ENCODE measurements at regions not wholly inside any gene's neighbourhood (a gene's known extent, or its start where the extent isn't known, plus 50 kb on each side); places are given as distances from the start of the nearest gene placed in this dataset.

GRCh38 chr4:180811556-180811955, 1431.6 kb upstream of the TENM3 start:
- Histone ChIP-seq H3K4me3 (replicated peaks; ENCODE audit: insufficient read depth, low read length) (no peak overlapping the region), H3K27ac (replicated peaks) (no peak overlapping the region), H3K27me3 (ENCODE audit: insufficient read depth, poor library complexity, severe bottlenecking) (no peaks in the 10 kb centered on the region)
- no peak for TF ChIP-seq POLR2AphosphoS5 (IDR thresholded peaks at IDR 0.05; ENCODE audit: low read depth)
- peak; percentile 61 for TF ChIP-seq SPI1 (IDR thresholded peaks at IDR 0.05; ENCODE audit: borderline replicate concordance, low read depth)
- no peak for DNase-seq (ENCODE audit: low read depth in 1 of 2, low spot score in 1 of 2)

- no peaks in the 10 kb centered on the region for H3K27me3 ChIP-seq (ENCODE audit: insufficient read depth, poor library complexity, severe bottlenecking)
- H3K4me3 ChIP-seq (replicated peaks; ENCODE audit: insufficient read depth, low read length), result no peak overlapping the region
- H3K27ac ChIP-seq (replicated peaks), result no peak overlapping the region
- TF ChIP-seq POLR2AphosphoS5 (IDR thresholded peaks at IDR 0.05; ENCODE audit: low read depth) (no peak), GABPA (IDR thresholded peaks at IDR 0.05; ENCODE audit: low read depth) (no peak), REST (IDR thresholded peaks at IDR 0.05; ENCODE audit: insufficient replicate concordance, low read depth) (no peak), CTCF (IDR thresholded peaks at IDR 0.05; ENCODE audit: insufficient read depth, low read length) (no peak), SPI1 (IDR thresholded peaks at IDR 0.05; ENCODE audit: borderline replicate concordance, low read depth) (no peak)
- no peak for DNase-seq (ENCODE audit: low read depth in 1 of 2, low spot score in 1 of 2)
Measured at GRCh38 chr4:180812783-180813182, 1430.4 kb upstream of the TENM3 start.

- Histone ChIP-seq H3K4me3 (replicated peaks; ENCODE audit: insufficient read depth, low read length) (no peak overlapping the region), H3K27me3 (ENCODE audit: insufficient read depth, poor library complexity, severe bottlenecking) (no peaks in the 10 kb centered on the region), H3K27ac (replicated peaks) (no peak overlapping the region)
- no peak for DNase-seq (ENCODE audit: low read depth in 1 of 2, low spot score in 1 of 2)
- TF ChIP-seq GABPA (IDR thresholded peaks at IDR 0.05; ENCODE audit: low read depth) (no peak), SPI1 (IDR thresholded peaks at IDR 0.05; ENCODE audit: borderline replicate concordance, low read depth) (no peak), CTCF (IDR thresholded peaks at IDR 0.05; ENCODE audit: insufficient read depth, low read length) (no peak), POLR2AphosphoS5 (IDR thresholded peaks at IDR 0.05; ENCODE audit: low read depth) (no peak), REST (IDR thresholded peaks at IDR 0.05; ENCODE audit: insufficient replicate concordance, low read depth) (no peak)
Measured at GRCh38 chr4:180814875-180815417, 1428.3 kb upstream of the TENM3 start.

GRCh38 chr4:180817529-180817928, 1425.7 kb upstream of the TENM3 start:
- TF ChIP-seq SPI1 (IDR thresholded peaks at IDR 0.05; ENCODE audit: borderline replicate concordance, low read depth) (no peak), REST (IDR thresholded peaks at IDR 0.05; ENCODE audit: insufficient replicate concordance, low read depth) (no peak), CTCF (IDR thresholded peaks at IDR 0.05; ENCODE audit: insufficient read depth, low read length) (no peak), GABPA (IDR thresholded peaks at IDR 0.05; ENCODE audit: low read depth) (no peak)
- DNase-seq (ENCODE audit: low read depth in 1 of 2, low spot score in 1 of 2), result no peak
- H3K27ac ChIP-seq (replicated peaks), result no peak overlapping the region
- H3K27me3 ChIP-seq (ENCODE audit: insufficient read depth, poor library complexity, severe bottlenecking), result peaks cover 3% of the 10 kb centered on the region
- no peak overlapping the region for H3K4me3 ChIP-seq (replicated peaks; ENCODE audit: insufficient read depth, low read length)

All from HL-60 (cell line).